ENCODE measurements at regions not wholly inside any gene's neighbourhood (a gene's known extent, or its start where the extent isn't known, plus 50 kb on each side); places are given as distances from the start of the nearest gene placed in this dataset.

- ATAC-seq (no peak), DNase-seq (ENCODE audit: low read depth, low spot score) (no peak)
- no peaks in the 10 kb centered on the region for H3K36me3 ChIP-seq (ENCODE audit: control insufficient read depth in 1 of 2, insufficient read depth in 2 of 2, low read length in 2 of 2)
- no TSS peak for BruUV-seq (replicated peaks)
- no peak overlapping the region for H3K4me3 ChIP-seq (replicated peaks in 1 of 2; ENCODE audit: low read depth in 1 of 2, low read length in 2 of 2)
- no peaks in the 10 kb centered on the region for H3K4me1 ChIP-seq (ENCODE audit: control insufficient read depth in 1 of 2, insufficient read depth in 2 of 2, low read length in 2 of 2)
- CTCF ChIA-PET: no interaction called here
- no peak overlapping the region for H2AFZ ChIP-seq (ENCODE audit: low read depth, low read length, poor library complexity, severe bottlenecking)
- H3K27ac ChIP-seq (ENCODE audit: low read depth, low read length): no peak overlapping the region
- no peak overlapping the region for H3K9ac ChIP-seq (ENCODE audit: low read length)
- POLR2A ChIA-PET: interaction anchor here (0.6 kb wide), 1 partner anchor 11 kb away, joined by 3 read pairs; no protein-coding TSS in a partner anchor
- H3K9me2 ChIP-seq (ENCODE audit: insufficient read depth): no peaks in the 10 kb centered on the region
- H3K27me3 ChIP-seq (ENCODE audit: insufficient read depth, low read length): no peaks in the 10 kb centered on the region
- RAD21 ChIA-PET (ENCODE audit: low non-redundant PET in 1 of 2, low total read pairs in 2 of 2, uncharacterized antibody in 2 of 2, unreplicated experiment in 2 of 2): no interaction called here
- peaks cover 9 to 21% of the 10 kb centered on the region in 2 experiments; a peak in 3 of 4 replicates for H3K9me3 ChIP-seq (ENCODE audit: control insufficient read depth in 1 of 2, insufficient read depth in 1 of 2, low read depth in 1 of 2, low read length in 2 of 2)
- intact Hi-C loops (cut with micrococcal nuclease): no loop called here
- TF ChIP-seq MAX (IDR thresholded peaks at IDR 0.05) (no peak), EGR1 (IDR thresholded peaks at IDR 0.05; ENCODE audit: low read depth) (no peak), SP1 (IDR thresholded peaks at IDR 0.05; ENCODE audit: low read depth) (no peak), FOSL1 (IDR thresholded peaks at IDR 0.05; ENCODE audit: low read depth) (no peak), ZBTB33 (IDR thresholded peaks at IDR 0.05; ENCODE audit: extremely low read depth, insufficient replicate concordance, low read length) (no peak), REST (IDR thresholded peaks at IDR 0.05; ENCODE audit: low read depth) (no peak), POLR2AphosphoS5 (IDR thresholded peaks at IDR 0.05; ENCODE audit: low read depth, low read length) (no peak), RAD21 (IDR thresholded peaks at IDR 0.05; ENCODE audit: low read depth) (no peak), CEBPB (IDR thresholded peaks at IDR 0.05; ENCODE audit: low read depth) (no peak), ATF3 (IDR thresholded peaks at IDR 0.05) (no peak), SIN3A (IDR thresholded peaks at IDR 0.05; ENCODE audit: low read depth) (no peak), ELF1 (IDR thresholded peaks at IDR 0.05; ENCODE audit: borderline replicate concordance, low read depth) (no peak), EZH2 (IDR thresholded peaks at IDR 0.05) (no peak), EZH2phosphoT487 (IDR thresholded peaks at IDR 0.05; ENCODE audit: borderline replicate concordance) (no peak), CTCF (IDR thresholded peaks at IDR 0.05 in 2 of 3, conservative IDR thresholded peaks at IDR 0.05 in 1 of 3; ENCODE audit: borderline replicate concordance in 1 of 3, insufficient read depth in 1 of 3, low read depth in 2 of 3, low read length in 2 of 3) (no peak), JUND (IDR thresholded peaks at IDR 0.05) (no peak), ZFX (IDR thresholded peaks at IDR 0.05) (no peak), SRF (IDR thresholded peaks at IDR 0.05; ENCODE audit: low read depth) (no peak), YY1 (IDR thresholded peaks at IDR 0.05; ENCODE audit: extremely low read depth, insufficient replicate concordance, low read depth, low read length) (no peak)
- H4K20me1 ChIP-seq (ENCODE audit: insufficient read depth): no peaks in the 10 kb centered on the region
- no peaks in the 10 kb centered on the region for H3K79me2 ChIP-seq (ENCODE audit: insufficient read depth, low read length)
- H3K4me2 ChIP-seq (ENCODE audit: low read length): no peak overlapping the region
Observed at GRCh38 chr18:51821610-51822009, 518.4 kb upstream of the DCC start.

All from HCT116 (cell line).